Hematopoietic multipotent progenitor cell treated with erythropoietin and hydrocortisone succinate and interleukin-3 and kit ligand, for 4 days (in vitro differentiated cells): ENCODE measurements at regions not wholly inside any gene's neighbourhood (a gene's known extent, or its start where the extent isn't known, plus 50 kb on each side); places are given as distances from the start of the nearest gene placed in this dataset.
A peak's percentile ranks its signal among the peaks of the same experiment; 100 is the strongest.
"Not testable (repeated sequence)": the region's sequence is repeated elsewhere in the genome, so short reads cannot be mapped to it uniquely, and the experiment has no call there.

Source experiments
- DNase-seq: peaks from one replicate; pipeline ENCODE4 v3.0.0-alpha.2; 2015

GRCh38 chr2:82344670-82345069, 2040.1 kb upstream of the LRRTM1 start:
- DNase-seq, result peak; percentile 3

- DNase-seq, result no peak
Observed at GRCh38 chr2:82342356-82342755, 2037.8 kb upstream of the LRRTM1 start.

- DNase-seq, result no peak
Observed at GRCh38 chr2:82340578-82341053, 2036.1 kb upstream of the LRRTM1 start.

- DNase-seq, result no peak
Observed at GRCh38 chr2:82339805-82340204, 2035.3 kb upstream of the LRRTM1 start.

GRCh38 chr2:82333697-82334096, 2029.1 kb upstream of the LRRTM1 start:
- no peak for DNase-seq

GRCh38 chr2:82330155-82330554, 2025.6 kb upstream of the LRRTM1 start:
- peak; percentile 1 for DNase-seq

GRCh38 chr2:82326180-82326767, 2021.7 kb upstream of the LRRTM1 start:
- not testable (repeated sequence) for DNase-seq

GRCh38 chr2:82320296-82320695, 2015.7 kb upstream of the LRRTM1 start:
- DNase-seq, result no peak

GRCh38 chr2:82317012-82317411, 2012.5 kb upstream of the LRRTM1 start:
- no peak for DNase-seq

GRCh38 chr2:82316586-82316985, 2012.0 kb upstream of the LRRTM1 start:
- DNase-seq, result no peak

GRCh38 chr2:82314836-82315472, 2010.4 kb upstream of the LRRTM1 start:
- DNase-seq, result no peak

GRCh38 chr2:82307511-82307910, 2003.0 kb upstream of the LRRTM1 start:
- no peak for DNase-seq

GRCh38 chr2:82301506-82301905, 1997.0 kb upstream of the LRRTM1 start:
- DNase-seq, result no peak

- no peak for DNase-seq
Observed at GRCh38 chr2:82289446-82289845, 1984.9 kb upstream of the LRRTM1 start.

GRCh38 chr2:82283075-82283474, 1978.5 kb upstream of the LRRTM1 start:
- no peak for DNase-seq

GRCh38 chr2:82282111-82282882, 1977.7 kb upstream of the LRRTM1 start:
- DNase-seq, result peak; percentile 5

GRCh38 chr2:82279367-82279766, 1974.8 kb upstream of the LRRTM1 start:
- DNase-seq, result no peak

GRCh38 chr2:82278416-82278815, 1973.9 kb upstream of the LRRTM1 start:
- DNase-seq, result peak; percentile 50

GRCh38 chr2:82275599-82275998, 1971.0 kb upstream of the LRRTM1 start:
- DNase-seq, result no peak

- DNase-seq, result no peak
Observed at GRCh38 chr2:82268446-82268845, 1963.9 kb upstream of the LRRTM1 start.

- no peak for DNase-seq
Observed at GRCh38 chr2:82260521-82260920, 1956.0 kb upstream of the LRRTM1 start.

GRCh38 chr2:82259551-82259950, 1955.0 kb upstream of the LRRTM1 start:
- DNase-seq, result no peak

- no peak for DNase-seq
Observed at GRCh38 chr2:82257796-82258555, 1953.4 kb upstream of the LRRTM1 start.
